ENCODE measurements at regions not wholly inside any gene's neighbourhood (a gene's known extent, or its start where the extent isn't known, plus 50 kb on each side); places are given as distances from the start of the nearest gene placed in this dataset.

GRCh38 chr6:26233649-26234420 lies 131.2 kb upstream of the BTN3A2 start:
- H3K36me3 ChIP-seq (ENCODE audit: insufficient read depth, low read length): no peaks in the 10 kb centered on the region
- no peaks in the 10 kb centered on the region for H3K9me2 ChIP-seq (ENCODE audit: insufficient read depth, low read length)
- no peaks in the 10 kb centered on the region for H3K79me2 ChIP-seq (replicated peaks; ENCODE audit: insufficient read depth, low read length)
- TF ChIP-seq MXI1 (conservative IDR thresholded peaks at IDR 0.05; ENCODE audit: poor library complexity, severe bottlenecking) (no peak), POLR2AphosphoS5 (IDR thresholded peaks at IDR 0.05) (no peak), RAD21 (conservative IDR thresholded peaks at IDR 0.05) (no peak), SMC3 (conservative IDR thresholded peaks at IDR 0.05; ENCODE audit: poor library complexity) (no peak), REST (IDR thresholded peaks at IDR 0.05; ENCODE audit: borderline replicate concordance) (no peak), TAF1 (IDR thresholded peaks at IDR 0.05; ENCODE audit: low read depth) (no peak), EZH2 (IDR thresholded peaks at IDR 0.05; ENCODE audit: borderline replicate concordance, insufficient read depth, low read length, poor library complexity, severe bottlenecking) (no peak)
- H3K9me3 ChIP-seq (ENCODE audit: low read length): no peaks in the 10 kb centered on the region
- H3F3A ChIP-seq (ENCODE audit: insufficient read depth, low read length, poor library complexity, severe bottlenecking): peaks cover 6% of the 10 kb centered on the region
- peaks cover 3% of the 10 kb centered on the region for H3K27me3 ChIP-seq (ENCODE audit: insufficient read depth, low read depth, low read length)
- H3K27ac ChIP-seq (ENCODE audit: low read length): no peak overlapping the region
- H3K4me2 ChIP-seq (ENCODE audit: low read length): peak overlapping the region; percentile 79
- peak overlapping the region; percentile 51 for H3K9ac ChIP-seq (ENCODE audit: low read length)
- peak overlapping the region; percentile 35 for H2AFZ ChIP-seq (ENCODE audit: low read depth, low read length)
- peak overlapping the region; percentile 76 for H3K4me3 ChIP-seq (ENCODE audit: low read length)
- H4K20me1 ChIP-seq (ENCODE audit: insufficient read depth): no peaks in the 10 kb centered on the region

GRCh38 chr6:26234421-26235301 lies 130.3 kb upstream of the BTN3A2 start:
- H2AFZ ChIP-seq (ENCODE audit: low read depth, low read length): peak overlapping the region; percentile 35
- peak overlapping the region; percentile 79 for H3K4me2 ChIP-seq (ENCODE audit: low read length)
- H3K27ac ChIP-seq (ENCODE audit: low read length): peak overlapping the region; percentile 47
- no peaks in the 10 kb centered on the region for H3K9me2 ChIP-seq (ENCODE audit: insufficient read depth, low read length)
- H3K36me3 ChIP-seq (ENCODE audit: insufficient read depth, low read length): no peaks in the 10 kb centered on the region
- H3K79me2 ChIP-seq (replicated peaks; ENCODE audit: insufficient read depth, low read length): no peaks in the 10 kb centered on the region
- H3K9ac ChIP-seq (ENCODE audit: low read length): peak overlapping the region; percentile 51
- peaks cover 3% of the 10 kb centered on the region for H3K27me3 ChIP-seq (ENCODE audit: insufficient read depth, low read depth, low read length)
- TF ChIP-seq POLR2AphosphoS5 (IDR thresholded peaks at IDR 0.05) (peak; percentile 69), TAF1 (IDR thresholded peaks at IDR 0.05; ENCODE audit: low read depth) (peak; percentile 38), SMC3 (conservative IDR thresholded peaks at IDR 0.05; ENCODE audit: poor library complexity) (no peak), MXI1 (conservative IDR thresholded peaks at IDR 0.05; ENCODE audit: poor library complexity, severe bottlenecking) (peak; percentile 82), CTCF (IDR thresholded peaks at IDR 0.05; ENCODE audit: poor library complexity, severe bottlenecking) (no peak), RAD21 (conservative IDR thresholded peaks at IDR 0.05) (peak; percentile 31), REST (IDR thresholded peaks at IDR 0.05; ENCODE audit: borderline replicate concordance) (no peak), EP300 (conservative IDR thresholded peaks at IDR 0.05; ENCODE audit: poor library complexity, severe bottlenecking) (no peak), EZH2 (IDR thresholded peaks at IDR 0.05; ENCODE audit: borderline replicate concordance, insufficient read depth, low read length, poor library complexity, severe bottlenecking) (no peak)
- H4K20me1 ChIP-seq (ENCODE audit: insufficient read depth): no peaks in the 10 kb centered on the region
- H3F3A ChIP-seq (ENCODE audit: insufficient read depth, low read length, poor library complexity, severe bottlenecking): peaks cover 6% of the 10 kb centered on the region
- H3K9me3 ChIP-seq (ENCODE audit: low read length): no peaks in the 10 kb centered on the region
- peak overlapping the region; percentile 76 for H3K4me3 ChIP-seq (ENCODE audit: low read length)
